Psoas muscle (tissue), 7 donors: ENCODE measurements at regions not wholly inside any gene's neighbourhood (a gene's known extent, or its start where the extent isn't known, plus 50 kb on each side); places are given as distances from the start of the nearest gene placed in this dataset.

Experiments used
- ATAC-seq, 4 donors: fragments of 200-7000 bp; cut with Tn5 transposase; one replicate each; pipeline ENCODE4 v1.9.1; 2020; ENCODE audit warnings: moderate library complexity in 3 of 4, mild to moderate bottlenecking in 2 of 4
- DNase-seq, 2 donors: peaks; one replicate each; pipeline ENCODE4 v3.0.0-alpha.2; 2020
- H3K27ac ChIP-seq: fragments of 200-600 bp; one replicate; pipeline ENCODE4 v1.8.0; 2022
- H3K27me3 ChIP-seq, 3 donors: fragments of 200-600 bp in 1 of 3; one replicate each; pipeline versions ENCODE4 v1.6.1 to v1.8.0; 2013 to 2022; ENCODE audit warnings: low read length in 2 of 3, mild to moderate bottlenecking in 2 of 3, moderate library complexity in 1 of 3; ENCODE audit not compliant: insufficient read depth in 3 of 3
- H3K36me3 ChIP-seq, 2 donors: fragments of 200-600 bp in 1 of 2; one replicate each; pipeline versions ENCODE4 v1.6.1 to v1.8.0; 2013 to 2022; ENCODE audit warnings: low read depth in 1 of 2, mild to moderate bottlenecking in 1 of 2, moderate library complexity in 1 of 2; ENCODE audit not compliant: insufficient read depth in 1 of 2
- H3K4me1 ChIP-seq: fragments of 200-600 bp; one replicate; pipeline ENCODE4 v1.8.0; 2022
- H3K4me3 ChIP-seq: fragments of 200-600 bp; one replicate; pipeline ENCODE4 v1.8.0; 2022; ENCODE audit warnings: mild to moderate bottlenecking
- H3K9me3 ChIP-seq: fragments of 200-600 bp; one replicate; pipeline ENCODE4 v1.8.0; 2022
- CTCF ChIP-seq: fragments of 200-600 bp; IDR thresholded peaks from one replicate; pipeline ENCODE4 v1.8.0; 2022; ENCODE audit warnings: antibody characterized with exemption
- WGBS, 3 donors: extraction: QIAGEN DNeasy Blood & Tissue Kit; methylation state at CpG; one replicate each; pipeline versions ENCODE4 v1.1.6 to v1.1.7; 2013; 5-methylcytosine and 5-hydroxymethylcytosine counted together
- intact Hi-C, 2 donors: fragments of 100-400 bp; cut with DNase I; formaldehyde crosslinking; loops; one replicate each; pipeline versions ENCODE4 v1.11.0 to v1.14.2; 2022
- donor health status: healthy with polysubstance abuse.
- donor health status: DM: no; HTN: no; CAD: no; lungs with moderate emphysema.
- donor health status: Bipolar disorder and iron deficiency.
- donor health status: healthy.
- donor health status: DM: yes; HTN: yes; CAD: no.
- donor health status: DM: no; HTN: no; CAD: no.
- donor health status: DM: yes; HTN: yes; CAD: no.

GRCh38 chr22:22425783-22426624 is 82.5 kb downstream of the ZNF280B start:
- H3K27me3 ChIP-seq = peaks cover 0 to 48% (median 12%) of the 10 kb centered on the region in 3 donors
- intact Hi-C loops = no loop called here
- no peak overlapping the region for H3K27ac ChIP-seq
- ATAC-seq = no peak
- H3K9me3 ChIP-seq = no peaks in the 10 kb centered on the region
- no peak for DNase-seq
- 34 to 57% (median 39%) methylated on average over 8 of the region's 8 CpGs for WGBS, 3 donors
- H3K36me3 ChIP-seq = no peaks in the 10 kb centered on the region
- no peak for TF ChIP-seq CTCF
- no peaks in the 10 kb centered on the region for H3K4me1 ChIP-seq
- no peak overlapping the region for H3K4me3 ChIP-seq

GRCh38 chr22:22427542-22428065 is 80.9 kb downstream of the ZNF280B start:
- Histone ChIP-seq H3K27ac (no peak overlapping the region), H3K36me3 (no peaks in the 10 kb centered on the region), H3K9me3 (no peaks in the 10 kb centered on the region), H3K27me3 (peaks cover 0 to 46% (median 12%) of the 10 kb centered on the region in 3 donors), H3K4me1 (no peaks in the 10 kb centered on the region), H3K4me3 (no peak overlapping the region)
- no peak for ATAC-seq
- TF ChIP-seq CTCF = no peak
- no peak for DNase-seq
- intact Hi-C loops = no loop called here
- WGBS, 3 donors = 73 to 90% (median 83%) methylated on average over 4 of the region's 4 CpGs

GRCh38 chr22:22428222-22429098 is 80.1 kb downstream of the ZNF280B start:
- WGBS, 3 donors = 81 to 91% (median 85%) methylated on average over 8 of the region's 8 CpGs
- intact Hi-C loops = no loop called here
- DNase-seq = no peak

More at GRCh38 chr22:22428222-22429098, 80.1 kb downstream of the ZNF280B start:
- TF ChIP-seq CTCF = no peak
- H3K4me3 ChIP-seq = no peak overlapping the region
- H3K27ac ChIP-seq = no peak overlapping the region
- H3K4me1 ChIP-seq = no peaks in the 10 kb centered on the region
- H3K27me3 ChIP-seq = peaks cover 0 to 40% (median 11%) of the 10 kb centered on the region in 3 donors
- no peak for ATAC-seq
- no peaks in the 10 kb centered on the region for H3K36me3 ChIP-seq
- no peaks in the 10 kb centered on the region for H3K9me3 ChIP-seq
